ENCODE measurements at regions not wholly inside any gene's neighbourhood (a gene's known extent, or its start where the extent isn't known, plus 50 kb on each side); places are given as distances from the start of the nearest gene placed in this dataset.
"Not testable (repeated sequence)": the region's sequence is repeated elsewhere in the genome, so short reads cannot be mapped to it uniquely, and the experiment has no call there.

DNA sequence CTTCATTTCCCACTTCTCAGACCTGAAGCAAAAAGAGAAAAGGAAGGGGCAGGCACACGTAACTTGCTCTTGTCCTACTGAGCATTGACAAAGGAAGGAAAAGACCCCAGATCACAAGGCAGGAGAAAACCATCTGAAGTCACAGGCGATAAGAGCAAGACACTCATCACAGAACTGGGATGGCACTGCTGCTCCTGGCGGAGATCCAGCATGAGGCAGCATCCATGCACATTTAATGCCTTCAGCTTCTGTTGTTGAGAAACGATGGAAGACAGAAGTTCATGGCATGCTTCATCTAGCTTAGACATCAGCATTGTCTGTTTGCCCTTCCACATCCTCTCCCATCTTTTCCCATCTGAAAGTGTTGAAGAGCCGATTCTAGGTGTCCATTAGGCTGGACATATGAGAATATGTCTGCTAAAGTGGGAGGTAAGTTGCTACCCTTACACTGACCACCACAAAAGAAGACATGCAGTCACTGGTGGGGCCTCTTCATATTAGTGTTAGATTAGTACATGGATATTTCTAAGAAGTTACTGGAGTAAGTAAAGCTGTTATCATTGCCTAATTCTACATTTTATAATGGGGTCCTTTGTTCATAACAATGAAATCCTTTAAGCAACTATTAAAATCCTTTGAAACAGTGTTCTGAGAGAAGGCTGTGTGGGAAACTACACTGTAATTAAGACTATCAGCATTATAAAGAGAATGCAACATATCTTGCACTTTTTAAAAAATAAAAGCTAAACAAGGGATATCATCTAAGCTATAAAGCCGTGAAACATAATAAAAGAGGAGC lies 618.5 kb downstream of the C6orf118 start:
- DNase-seq, result no peak

DNA sequence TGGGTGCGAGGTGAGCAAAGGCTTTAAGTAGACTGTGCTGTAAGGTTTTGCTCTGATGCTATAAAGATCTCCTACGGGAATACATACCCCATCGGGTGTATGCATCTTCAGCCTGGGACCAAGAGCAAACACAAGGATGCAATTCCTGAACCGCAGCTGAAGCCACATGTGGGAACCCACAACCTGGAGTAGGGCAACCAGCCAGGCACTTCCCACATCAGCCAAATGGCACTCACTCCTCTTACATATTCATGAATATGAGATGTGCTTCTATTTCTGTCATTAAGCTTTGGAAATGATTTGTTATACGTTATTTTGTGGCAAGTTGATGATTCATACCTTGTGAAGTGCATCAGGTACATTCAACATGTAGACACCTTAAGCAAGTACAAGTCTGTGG lies 619.2 kb downstream of the C6orf118 start:
- no peak for DNase-seq

DNA sequence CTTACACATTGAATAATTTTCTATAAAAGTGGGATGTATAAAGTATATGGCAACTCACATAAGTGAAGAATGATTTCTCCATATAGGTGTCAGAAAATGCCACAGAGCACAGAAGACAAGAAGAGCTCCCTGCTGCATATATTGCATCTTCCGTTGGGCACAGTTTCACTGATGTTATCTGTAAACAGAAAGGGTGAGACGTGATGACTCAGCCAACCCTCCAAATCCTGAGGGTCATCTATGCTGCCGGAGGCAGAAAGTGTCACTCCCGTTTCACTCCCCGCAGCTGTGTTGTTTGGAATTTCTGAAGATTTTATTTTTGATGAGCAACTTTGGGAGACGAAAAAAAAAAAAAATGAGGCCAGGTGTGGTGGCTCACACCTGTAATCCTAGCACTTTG lies 644.1 kb downstream of the C6orf118 start:
- no peak for DNase-seq

GRCh38 chr6:164663634-164664033 lies 645.8 kb downstream of the C6orf118 start:
- DNase-seq, result no peak

- no peak for DNase-seq
Observed at GRCh38 chr6:164661716-164662115, 647.7 kb downstream of the C6orf118 start.

DNA sequence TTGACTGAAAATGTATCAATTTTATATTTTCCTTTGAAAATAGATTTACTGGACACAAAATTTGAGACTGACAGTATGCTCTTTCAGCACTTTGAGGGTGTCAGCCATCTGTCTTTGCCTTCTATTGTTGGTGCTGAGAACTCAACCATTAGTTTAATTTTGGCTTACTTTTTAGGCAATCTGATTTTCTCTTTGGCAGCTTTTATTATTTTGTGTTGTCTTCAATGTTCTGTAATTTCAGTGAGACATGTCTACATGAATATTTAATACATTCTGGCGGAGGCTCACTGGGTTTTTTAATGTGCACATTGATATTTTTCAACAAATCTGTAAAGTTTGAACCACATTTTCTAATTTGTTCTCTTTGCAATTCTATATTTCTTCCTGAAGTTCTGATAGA lies 648.6 kb downstream of the C6orf118 start:
- DNase-seq, result no peak

- no peak for DNase-seq
Observed at GRCh38 chr6:164640956-164641355, 668.4 kb downstream of the C6orf118 start.

GRCh38 chr6:164628302-164628931 lies 681.0 kb downstream of the C6orf118 start:
- DNase-seq, result no peak

DNA sequence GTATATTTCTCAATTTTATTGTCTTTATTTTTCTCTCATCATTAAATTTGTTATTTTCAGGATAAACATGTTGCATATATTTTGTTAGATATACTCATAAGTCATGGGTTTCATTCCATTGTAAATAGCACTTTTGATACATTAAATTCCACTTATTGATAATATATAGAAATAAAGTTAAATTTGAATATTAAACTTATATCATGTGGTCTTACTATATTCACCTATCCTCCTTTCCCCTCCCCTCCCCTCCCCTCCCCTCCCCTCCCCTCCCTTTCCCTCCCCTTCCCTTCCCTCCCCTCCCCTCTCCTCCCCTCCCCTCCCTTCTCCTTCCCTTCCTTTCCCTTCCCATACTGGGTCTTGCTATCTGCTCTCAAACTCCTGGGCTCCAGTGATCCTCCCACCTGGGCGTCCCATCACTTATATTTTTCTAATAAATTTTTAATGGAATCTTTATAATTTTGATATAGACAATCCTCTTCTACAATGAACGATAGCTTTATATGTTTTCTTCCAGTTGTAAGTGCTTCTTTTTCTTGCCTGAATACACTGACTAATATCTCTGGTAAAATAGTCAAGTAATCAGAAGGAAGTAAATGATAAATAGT lies 692.4 kb downstream of the C6orf118 start:
- DNase-seq, result no peak

- no peak for DNase-seq
Observed at GRCh38 chr6:164612751-164613150, 696.7 kb downstream of the C6orf118 start.

GRCh38 chr6:164610859-164611258 lies 698.5 kb downstream of the C6orf118 start:
- not testable (repeated sequence) for DNase-seq

DNA sequence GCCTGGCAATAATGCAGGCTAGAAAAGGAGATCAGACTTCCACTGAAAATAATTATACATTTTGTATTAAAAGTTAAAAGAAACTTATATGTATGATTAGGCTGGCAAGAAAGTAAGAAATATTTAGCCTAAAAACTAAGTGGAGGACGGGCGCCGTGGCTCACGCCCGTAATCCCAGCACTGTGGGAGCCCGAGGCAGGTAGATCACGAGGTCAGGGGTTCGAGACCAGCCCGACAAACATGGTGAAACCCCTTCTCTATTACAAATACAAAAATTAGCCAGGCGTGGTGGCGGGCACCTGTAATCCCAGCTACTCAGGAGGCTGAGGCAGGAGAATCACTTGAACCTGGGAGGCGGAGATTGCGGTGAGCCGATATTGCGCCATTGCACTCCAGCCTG lies 707.0 kb downstream of the C6orf118 start:
- DNase-seq, result not testable (repeated sequence)

DNA sequence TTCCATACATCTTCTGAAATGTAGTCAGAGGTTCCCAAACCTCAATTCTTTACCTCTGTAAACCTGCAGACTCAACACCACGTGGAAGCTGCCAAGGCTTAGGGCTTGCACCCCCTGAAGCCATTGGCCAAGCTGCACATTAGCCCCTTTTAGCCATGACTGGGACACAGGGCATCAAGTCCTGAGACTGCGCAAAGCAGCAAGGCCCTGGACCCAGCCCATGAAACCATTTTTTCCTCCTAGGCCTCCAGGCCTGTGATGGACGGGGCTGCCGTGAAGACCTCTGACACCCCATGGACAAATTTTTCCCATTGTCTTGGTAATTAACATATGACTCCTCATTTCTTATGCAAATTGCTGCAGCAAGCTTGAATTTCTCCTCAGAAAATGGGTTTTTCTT lies 727.8 kb downstream of the C6orf118 start:
- DNase-seq, result no peak

DNA sequence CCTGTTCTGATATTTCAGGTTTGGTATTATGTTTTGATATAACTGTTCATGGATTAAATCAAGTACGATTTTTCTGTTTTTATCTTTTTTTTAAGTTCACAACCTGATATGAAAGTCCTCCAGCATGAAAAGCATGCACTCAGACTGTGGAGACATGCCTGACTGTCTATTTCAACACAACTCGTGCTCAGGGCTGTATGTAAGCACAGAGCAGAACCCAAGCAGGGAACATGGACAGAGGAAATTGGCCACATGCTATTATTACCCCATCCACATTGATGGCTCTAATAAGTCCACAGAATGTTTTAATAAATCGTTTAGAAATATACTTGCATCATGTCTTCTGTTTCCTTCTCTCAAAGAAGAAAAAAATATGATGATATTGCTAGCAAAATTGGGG lies 730.4 kb downstream of the C6orf118 start:
- no peak for DNase-seq

GRCh38 chr6:164578616-164579015 lies 730.8 kb downstream of the C6orf118 start:
- DNase-seq, result no peak

DNA sequence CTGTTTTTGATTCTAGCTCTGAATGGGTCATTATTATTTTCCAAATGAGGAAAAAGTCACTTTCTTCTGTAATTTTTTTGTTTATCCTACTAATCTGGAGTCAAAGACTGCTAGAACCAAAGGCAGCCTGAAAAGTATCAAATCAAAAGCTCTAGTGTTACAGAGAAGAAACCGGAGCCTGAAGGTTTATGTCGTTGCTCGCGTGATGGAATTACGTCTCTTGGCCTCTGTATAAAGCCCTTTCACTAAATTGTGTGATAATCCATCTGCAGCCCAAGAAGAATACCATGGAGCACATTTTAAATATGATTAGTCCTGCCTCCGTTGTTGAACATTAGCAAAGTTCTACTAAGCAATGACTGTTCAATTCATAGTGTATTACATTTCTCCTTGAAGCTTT lies 738.6 kb downstream of the C6orf118 start:
- no peak for DNase-seq

DNA sequence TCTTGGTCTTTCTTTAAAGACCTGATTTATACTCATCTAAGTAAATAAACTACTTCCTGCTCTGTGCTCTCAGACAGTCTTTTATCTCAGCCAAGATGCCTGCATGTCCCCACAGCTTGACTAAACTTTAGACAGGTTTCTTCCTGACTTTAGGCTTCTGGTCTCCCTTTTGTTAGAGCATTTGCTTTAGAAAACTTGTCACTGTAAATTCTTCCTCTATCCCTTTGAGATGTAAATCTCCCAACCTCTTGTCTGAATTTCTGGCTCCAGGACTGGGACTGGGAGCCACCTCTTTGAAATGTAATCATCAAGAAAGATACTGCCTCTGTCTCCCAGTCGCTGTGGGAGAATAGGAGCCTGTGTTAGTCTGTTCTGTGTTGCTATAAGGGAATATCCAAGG lies 739.9 kb downstream of the C6orf118 start:
- no peak for DNase-seq

DNA sequence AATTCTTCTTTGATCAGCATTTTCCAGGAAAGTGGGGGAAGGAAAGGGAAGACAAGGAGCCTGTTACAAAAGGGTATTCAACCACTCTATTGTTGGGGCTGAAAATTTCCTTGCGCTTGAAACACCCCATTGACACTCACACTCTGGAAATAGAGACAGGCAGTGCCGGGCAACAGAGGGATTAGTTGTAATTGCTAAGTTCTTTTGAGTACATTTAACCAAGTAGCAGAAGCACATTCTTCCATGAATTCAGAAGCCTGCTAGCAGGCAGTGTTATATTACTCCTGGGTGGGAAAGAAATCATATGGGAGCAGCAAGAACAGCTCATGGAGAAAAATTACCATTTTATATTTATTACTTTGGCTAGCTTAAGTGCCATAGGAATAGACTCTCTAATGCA lies 745.5 kb downstream of the C6orf118 start:
- DNase-seq, result no peak

- no peak for DNase-seq
Observed at GRCh38 chr6:164561656-164562055, 747.7 kb downstream of the C6orf118 start.

DNA sequence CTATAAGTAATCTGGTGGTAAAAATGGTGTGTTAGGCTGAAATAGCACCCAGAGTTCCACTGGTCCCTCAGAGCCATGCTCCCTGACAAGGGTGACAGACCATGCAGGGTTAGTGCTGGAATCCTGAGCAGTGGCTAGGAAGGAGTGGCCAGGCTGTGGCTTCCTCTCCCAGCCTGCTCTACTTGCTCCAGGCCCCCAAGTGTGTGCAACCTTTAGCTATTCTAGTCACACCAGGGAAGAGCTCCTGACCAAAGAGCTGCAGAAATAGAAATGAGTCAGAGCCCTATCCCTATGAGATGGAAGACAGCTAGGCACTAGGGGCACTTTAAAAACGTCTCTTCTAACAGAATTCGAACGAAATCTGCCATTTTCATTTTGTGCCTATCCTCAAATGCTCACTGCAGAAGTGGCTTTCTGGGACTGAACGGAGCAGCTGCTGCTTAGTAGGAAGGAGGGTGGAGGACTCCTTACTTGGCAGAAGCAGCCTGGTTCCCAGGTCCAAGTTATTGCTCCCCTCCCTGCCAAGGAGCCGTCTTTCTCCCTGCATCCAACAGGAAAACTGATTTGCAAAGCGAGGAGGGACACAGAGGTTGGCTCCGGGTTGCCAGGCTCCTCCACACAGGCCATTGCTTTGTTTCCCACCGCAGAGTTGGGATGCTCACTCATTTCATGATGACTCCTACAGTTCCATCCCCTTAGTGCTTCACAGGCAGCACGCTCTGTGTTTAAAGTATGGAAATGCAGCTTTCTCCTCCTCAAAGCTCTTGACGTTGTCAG lies 754.5 kb downstream of the C6orf118 start:
- no peak for DNase-seq

DNA sequence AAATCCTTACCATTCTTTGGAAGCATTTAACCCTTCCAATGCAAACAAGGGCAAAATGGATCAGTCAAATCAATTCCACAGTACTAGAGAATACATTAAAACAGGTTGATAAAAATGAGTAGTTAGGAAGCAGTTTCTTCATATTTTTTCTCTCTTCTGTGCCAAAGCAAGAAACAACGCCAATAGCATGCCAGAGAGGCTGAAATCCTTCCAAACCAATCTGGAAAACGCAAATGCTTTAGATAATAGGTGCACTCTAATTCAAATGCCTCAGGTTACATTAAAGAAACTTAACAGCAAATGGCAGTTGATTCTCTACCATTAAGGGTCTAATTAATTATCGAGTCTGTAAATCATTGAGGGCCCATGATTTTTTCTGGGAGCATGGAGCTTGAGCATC lies 755.2 kb downstream of the C6orf118 start:
- DNase-seq, result no peak

- no peak for DNase-seq
Observed at GRCh38 chr6:164551706-164552105, 757.7 kb downstream of the C6orf118 start.

- DNase-seq, result no peak
Observed at GRCh38 chr6:164547076-164547475, 762.3 kb downstream of the C6orf118 start.

Measured in CD4-positive, alpha-beta T cell treated with Interleukin-1 beta for 1 hour (primary cell).